UCSD-AML1 (cell line): ENCODE measurements at regions not wholly inside any gene's neighbourhood (a gene's known extent, or its start where the extent isn't known, plus 50 kb on each side); places are given as distances from the start of the nearest gene placed in this dataset.

Experiments used
- DNase-seq: peaks from one replicate; lab custom pipeline; 2025; ENCODE audit not compliant: unreplicated experiment; lab: John Stamatoyannopoulos, UW

- DNase-seq, result no peak
Observed at GRCh38 chr17:72491102-72491501, 370.3 kb downstream of the SOX9 start.

- no peak for DNase-seq
Observed at GRCh38 chr17:72492494-72492893, 371.7 kb downstream of the SOX9 start.

- DNase-seq, result no peak
Observed at GRCh38 chr17:72492941-72493340, 372.1 kb downstream of the SOX9 start.

GRCh38 chr17:72494566-72494965 lies 373.7 kb downstream of the SOX9 start:
- no peak for DNase-seq

GRCh38 chr17:72496461-72496860 lies 375.6 kb downstream of the SOX9 start:
- DNase-seq, result no peak

- no peak for DNase-seq
Observed at GRCh38 chr17:72497915-72498314, 377.1 kb downstream of the SOX9 start.

GRCh38 chr17:72498364-72499210 lies 377.8 kb downstream of the SOX9 start:
- no peak for DNase-seq

GRCh38 chr17:72501404-72502370 lies 380.9 kb downstream of the SOX9 start:
- DNase-seq, result no peak

- no peak for DNase-seq
Observed at GRCh38 chr17:72502371-72503341, 381.8 kb downstream of the SOX9 start.

GRCh38 chr17:72503556-72503955 lies 382.7 kb downstream of the SOX9 start:
- DNase-seq, result no peak

- DNase-seq, result no peak
Observed at GRCh38 chr17:72504783-72505182, 384.0 kb downstream of the SOX9 start.

- DNase-seq, result no peak
Observed at GRCh38 chr17:72506773-72507172, 386.0 kb downstream of the SOX9 start.

GRCh38 chr17:72507370-72507769 lies 386.6 kb downstream of the SOX9 start:
- no peak for DNase-seq

GRCh38 chr17:72510351-72511016 lies 389.7 kb downstream of the SOX9 start:
- no peak for DNase-seq

- no peak for DNase-seq
Observed at GRCh38 chr17:72511242-72511641, 390.4 kb downstream of the SOX9 start.

GRCh38 chr17:72511874-72512273 lies 391.1 kb downstream of the SOX9 start:
- DNase-seq, result no peak

GRCh38 chr17:72512649-72513556 lies 392.1 kb downstream of the SOX9 start:
- no peak for DNase-seq

- DNase-seq, result no peak
Observed at GRCh38 chr17:72514321-72514861, 393.6 kb downstream of the SOX9 start.

GRCh38 chr17:72514891-72515290 lies 394.1 kb downstream of the SOX9 start:
- no peak for DNase-seq
